ENCODE measurements at regions not wholly inside any gene's neighbourhood (a gene's known extent, or its start where the extent isn't known, plus 50 kb on each side); places are given as distances from the start of the nearest gene placed in this dataset.
A peak's percentile ranks its signal among the peaks of the same experiment; 100 is the strongest.

GRCh38 chr6:15036690-15037245 lies 209.1 kb upstream of the JARID2 start:
- no peak for DNase-seq (ENCODE audit: low read depth, low spot score)
- no peak overlapping the region for H3K4me3 ChIP-seq (ENCODE audit: low read length)

GRCh38 chr6:15037253-15037652 lies 208.6 kb upstream of the JARID2 start:
- no peak for DNase-seq (ENCODE audit: low read depth, low spot score)
- no peak overlapping the region for H3K4me3 ChIP-seq (ENCODE audit: low read length)

- H3K4me3 ChIP-seq (ENCODE audit: low read length) = no peak overlapping the region
- DNase-seq (ENCODE audit: low read depth, low spot score) = no peak
Observed at GRCh38 chr6:15038013-15038791, 207.7 kb upstream of the JARID2 start.

GRCh38 chr6:15039136-15039535 lies 206.7 kb upstream of the JARID2 start:
- DNase-seq (ENCODE audit: low read depth, low spot score) = no peak
- H3K4me3 ChIP-seq (ENCODE audit: low read length) = no peak overlapping the region

GRCh38 chr6:15042938-15043337 lies 202.9 kb upstream of the JARID2 start:
- no peak overlapping the region for H3K4me3 ChIP-seq (ENCODE audit: low read length)
- no peak for DNase-seq (ENCODE audit: low read depth, low spot score)

- H3K4me3 ChIP-seq (ENCODE audit: low read length) = no peak overlapping the region
- DNase-seq (ENCODE audit: low read depth, low spot score) = no peak
Observed at GRCh38 chr6:15044146-15044882, 201.6 kb upstream of the JARID2 start.

- no peak for DNase-seq (ENCODE audit: low read depth, low spot score)
- H3K4me3 ChIP-seq (ENCODE audit: low read length) = no peak overlapping the region
Observed at GRCh38 chr6:15044948-15045347, 200.9 kb upstream of the JARID2 start.

GRCh38 chr6:15046751-15047150 lies 199.1 kb upstream of the JARID2 start:
- no peak overlapping the region for H3K4me3 ChIP-seq (ENCODE audit: low read length)
- no peak for DNase-seq (ENCODE audit: low read depth, low spot score)

GRCh38 chr6:15048367-15048766 lies 197.5 kb upstream of the JARID2 start:
- no peak for DNase-seq (ENCODE audit: low read depth, low spot score)
- H3K4me3 ChIP-seq (ENCODE audit: low read length) = no peak overlapping the region

GRCh38 chr6:15058200-15059061 lies 187.4 kb upstream of the JARID2 start:
- DNase-seq (ENCODE audit: low read depth, low spot score) = peak; percentile 17
- no peak overlapping the region for H3K4me3 ChIP-seq (ENCODE audit: low read length)

- H3K4me3 ChIP-seq (ENCODE audit: low read length) = no peak overlapping the region
- no peak for DNase-seq (ENCODE audit: low read depth, low spot score)
Observed at GRCh38 chr6:15061180-15061641, 184.7 kb upstream of the JARID2 start.

- H3K4me3 ChIP-seq (ENCODE audit: low read length) = no peak overlapping the region
- DNase-seq (ENCODE audit: low read depth, low spot score) = no peak
Observed at GRCh38 chr6:15061908-15062515, 183.9 kb upstream of the JARID2 start.

- no peak for DNase-seq (ENCODE audit: low read depth, low spot score)
- no peak overlapping the region for H3K4me3 ChIP-seq (ENCODE audit: low read length)
Observed at GRCh38 chr6:15062516-15063252, 183.2 kb upstream of the JARID2 start.

GRCh38 chr6:15063253-15063853 lies 182.5 kb upstream of the JARID2 start:
- no peak overlapping the region for H3K4me3 ChIP-seq (ENCODE audit: low read length)
- no peak for DNase-seq (ENCODE audit: low read depth, low spot score)

- no peak for DNase-seq (ENCODE audit: low read depth, low spot score)
- no peak overlapping the region for H3K4me3 ChIP-seq (ENCODE audit: low read length)
Observed at GRCh38 chr6:15065261-15065989, 180.4 kb upstream of the JARID2 start.

GRCh38 chr6:15066089-15066758 lies 179.6 kb upstream of the JARID2 start:
- DNase-seq (ENCODE audit: low read depth, low spot score) = no peak
- H3K4me3 ChIP-seq (ENCODE audit: low read length) = no peak overlapping the region

GRCh38 chr6:15073344-15073789 lies 172.5 kb upstream of the JARID2 start:
- no peak for DNase-seq (ENCODE audit: low read depth, low spot score)
- no peak overlapping the region for H3K4me3 ChIP-seq (ENCODE audit: low read length)
